Fibroblast of the conjunctiva (primary cell): ENCODE measurements at regions not wholly inside any gene's neighbourhood (a gene's known extent, or its start where the extent isn't known, plus 50 kb on each side); places are given as distances from the start of the nearest gene placed in this dataset.

Source experiments
- DNase-seq: peaks from one replicate; pipeline ENCODE4 v3.0.0-alpha.2; 2010; ENCODE audit warnings: low read depth

- DNase-seq: no peak
Observed at GRCh38 chr4:180057299-180057721, 2185.9 kb upstream of the TENM3 start.

GRCh38 chr4:180057891-180058671, 2185.1 kb upstream of the TENM3 start:
- no peak for DNase-seq

DNA sequence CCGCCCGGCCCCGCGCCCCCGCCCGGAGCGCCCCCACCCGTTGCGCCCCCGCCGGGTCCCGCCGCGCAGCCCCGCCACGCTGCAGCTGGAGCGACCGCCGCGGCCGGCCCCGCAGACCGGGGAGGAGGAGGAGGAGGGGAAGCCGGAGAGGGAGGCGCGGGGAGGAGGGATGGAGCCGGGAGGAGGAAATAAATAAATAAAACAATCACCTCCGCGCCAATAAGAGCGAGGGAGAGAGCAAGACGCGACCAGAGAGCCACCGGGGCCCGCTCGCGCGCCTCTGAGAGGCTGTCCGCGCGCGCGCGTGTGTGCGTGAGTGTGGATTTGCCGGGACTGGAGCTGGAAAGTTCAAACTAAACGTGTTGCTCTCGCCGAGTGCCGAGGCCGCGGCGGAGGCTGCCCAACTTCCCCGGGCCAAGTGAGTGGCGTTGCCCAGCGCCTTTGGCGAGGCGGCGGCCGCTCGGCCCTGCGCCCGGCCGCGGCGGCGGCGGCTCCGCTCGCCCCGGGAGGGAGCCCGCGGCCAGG, 2184.4 kb upstream of the TENM3 start:
- no peak for DNase-seq

DNA sequence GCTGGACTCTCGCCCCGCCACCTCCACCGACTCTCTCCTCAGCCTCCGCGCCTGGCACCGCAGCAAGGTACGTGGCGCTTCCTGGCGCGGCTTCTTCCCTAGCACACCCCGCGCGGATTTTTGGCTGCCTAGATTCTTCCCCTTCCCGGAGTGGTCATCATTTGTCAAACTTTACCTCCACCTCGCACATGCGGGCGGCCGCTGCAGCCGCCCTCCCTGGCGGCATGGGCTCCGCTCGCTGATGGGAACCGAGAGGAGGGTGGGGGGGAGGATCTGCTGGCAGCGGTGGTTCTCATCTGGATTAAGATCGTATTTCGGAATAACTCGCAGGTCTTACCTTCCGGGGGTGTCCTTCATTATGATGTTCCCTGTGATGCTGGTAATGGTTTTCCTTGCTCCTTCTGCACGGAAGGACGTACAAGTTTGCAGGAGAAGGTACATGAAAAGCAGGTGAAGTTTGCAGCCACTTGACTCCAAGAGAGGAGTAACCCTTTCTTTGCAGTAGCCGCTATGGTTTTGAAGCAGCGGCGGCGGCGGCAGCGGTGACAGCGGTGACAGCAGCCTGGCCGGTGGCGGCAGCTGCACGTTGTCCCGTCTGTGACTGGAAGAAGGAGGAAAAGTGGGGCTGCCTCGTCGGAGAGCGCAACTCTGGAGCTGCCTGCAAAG, 2183.9 kb upstream of the TENM3 start:
- no peak for DNase-seq

DNA sequence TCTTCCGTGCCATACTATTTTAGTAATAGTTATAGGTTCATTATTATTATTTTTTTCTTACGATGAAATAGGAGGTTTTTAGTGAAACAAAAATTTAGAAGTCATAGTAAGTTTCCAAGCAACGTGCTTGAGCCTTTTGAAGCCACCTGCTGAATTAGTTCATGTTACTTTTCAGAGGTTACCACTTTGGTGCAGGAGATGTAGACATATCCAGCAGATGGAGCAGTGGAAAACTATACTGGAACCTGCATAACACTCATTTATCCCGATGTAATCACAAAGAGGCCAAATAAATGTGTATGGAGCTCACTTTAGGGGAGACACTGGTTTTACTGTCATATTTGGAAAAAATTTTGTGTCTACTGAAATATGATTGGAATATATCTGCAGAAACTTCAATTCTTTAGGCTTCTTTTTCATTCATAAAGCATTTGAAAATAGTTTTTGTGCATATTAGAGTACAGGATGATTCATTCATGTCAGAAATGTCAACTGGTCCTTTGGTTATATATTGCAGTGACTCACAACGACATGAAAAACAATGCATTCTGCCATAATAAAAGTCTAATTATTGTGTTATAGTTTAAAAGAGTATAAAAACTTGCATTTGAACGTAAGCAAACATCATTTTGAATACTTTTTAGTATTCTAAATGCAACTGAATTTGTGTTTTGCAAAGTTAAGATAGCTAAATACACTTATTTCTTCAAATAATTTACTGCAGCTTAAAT, 2182.9 kb upstream of the TENM3 start:
- no peak for DNase-seq

- no peak for DNase-seq
Observed at GRCh38 chr4:180081072-180081471, 2162.1 kb upstream of the TENM3 start.

GRCh38 chr4:180084561-180084960, 2158.6 kb upstream of the TENM3 start:
- DNase-seq: no peak

- DNase-seq: no peak
Observed at GRCh38 chr4:180086480-180087190, 2156.6 kb upstream of the TENM3 start.

DNA sequence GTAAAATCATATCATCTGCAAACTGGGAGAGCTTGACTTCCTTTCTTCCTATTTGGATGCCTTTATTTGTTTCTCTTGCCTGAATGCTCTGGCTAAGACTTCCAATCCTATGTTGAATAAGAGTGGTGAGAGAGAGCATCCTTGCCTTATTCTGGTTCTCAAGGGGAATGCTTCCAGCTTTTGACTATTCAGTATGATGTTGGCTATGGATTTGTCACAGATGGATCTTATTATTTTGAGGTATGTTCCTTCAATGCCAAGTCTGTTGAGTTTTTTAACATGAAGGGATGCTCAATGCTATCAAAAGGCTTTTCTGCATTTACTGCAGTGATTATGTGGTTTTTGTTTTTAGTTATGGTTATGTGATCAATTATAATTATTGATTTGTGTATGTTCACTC, 2144.6 kb upstream of the TENM3 start:
- DNase-seq: no peak

- DNase-seq: no peak
Observed at GRCh38 chr4:180099957-180100356, 2143.2 kb upstream of the TENM3 start.

GRCh38 chr4:180100433-180101344, 2142.5 kb upstream of the TENM3 start:
- DNase-seq: no peak

DNA sequence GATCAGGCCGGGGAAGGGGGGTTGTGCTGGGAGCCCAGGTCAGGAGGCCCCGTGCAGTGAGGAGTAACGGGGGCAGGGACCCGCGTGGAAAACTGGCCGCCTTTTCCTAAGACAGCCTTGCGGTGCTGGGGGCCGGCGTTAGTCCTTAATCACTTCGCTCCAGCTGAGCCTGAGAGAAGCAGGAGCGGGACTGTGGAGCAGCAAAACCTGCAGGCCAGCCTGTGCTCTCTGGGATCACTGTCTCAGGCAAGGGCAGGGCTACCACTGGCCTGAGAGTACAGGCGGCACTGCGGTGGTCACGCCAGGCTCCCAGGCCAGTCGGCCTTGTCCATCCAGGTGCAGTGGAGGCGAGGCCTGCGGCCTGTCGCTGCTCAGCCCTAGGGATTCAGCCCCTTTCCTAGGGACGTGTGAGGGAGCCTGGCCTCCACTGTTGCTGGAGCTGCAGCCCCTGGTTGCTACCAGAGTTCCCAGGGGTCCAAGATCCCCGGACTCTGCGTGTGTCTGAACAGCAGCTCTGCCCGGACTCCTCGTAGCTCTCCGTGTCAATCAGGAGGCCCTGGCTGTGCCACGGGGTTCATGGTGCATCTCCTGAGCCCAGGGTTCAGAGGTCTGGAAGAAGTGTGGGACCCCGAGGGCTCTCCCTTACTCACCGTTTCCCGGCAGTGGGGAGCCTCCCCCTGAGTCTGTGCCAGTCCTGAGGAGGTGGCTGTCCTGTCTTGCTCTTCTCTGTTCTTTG, 2141.7 kb upstream of the TENM3 start:
- DNase-seq: no peak

- DNase-seq: no peak
Observed at GRCh38 chr4:180103794-180104193, 2139.4 kb upstream of the TENM3 start.

GRCh38 chr4:180105362-180105761, 2137.8 kb upstream of the TENM3 start:
- no peak for DNase-seq

DNA sequence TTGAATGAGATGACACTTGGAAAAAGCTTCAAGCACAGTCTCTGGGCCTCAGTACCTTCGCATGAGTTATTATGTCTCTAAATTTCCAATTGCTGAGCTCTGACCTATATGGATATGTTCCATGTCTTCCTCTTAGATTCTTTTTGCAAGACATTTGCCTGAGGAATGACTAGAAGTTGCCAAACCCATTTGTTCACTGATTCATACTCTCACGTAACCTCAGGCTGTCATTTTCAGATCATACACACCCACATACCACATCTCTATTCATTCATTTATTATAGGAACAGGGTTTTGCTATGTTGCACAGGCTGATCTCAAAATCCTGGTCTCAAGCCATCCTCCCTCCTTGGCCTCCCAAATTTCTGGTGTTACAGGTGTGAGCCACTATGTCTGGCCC, 2137.1 kb upstream of the TENM3 start:
- DNase-seq: no peak

- no peak for DNase-seq
Observed at GRCh38 chr4:180106997-180107396, 2136.2 kb upstream of the TENM3 start.

- DNase-seq: no peak
Observed at GRCh38 chr4:180116840-180117239, 2126.4 kb upstream of the TENM3 start.

- DNase-seq: no peak
Observed at GRCh38 chr4:180120068-180120467, 2123.1 kb upstream of the TENM3 start.

GRCh38 chr4:180134091-180134866, 2108.9 kb upstream of the TENM3 start:
- DNase-seq: no peak

- DNase-seq: no peak
Observed at GRCh38 chr4:180141734-180142133, 2101.5 kb upstream of the TENM3 start.
